ENCODE measurements at regions not wholly inside any gene's neighbourhood (a gene's known extent, or its start where the extent isn't known, plus 50 kb on each side); places are given as distances from the start of the nearest gene placed in this dataset.
A peak's percentile ranks its signal among the peaks of the same experiment; 100 is the strongest.

- Histone ChIP-seq H3K36me3 (ENCODE audit: control insufficient read depth, insufficient read depth, low read length) (no peaks in the 10 kb centered on the region), H3K4me3 (no peak overlapping the region), H3K9ac (ENCODE audit: insufficient read depth in 1 of 2, low read depth in 2 of 2, low read length in 2 of 2) (no peak overlapping the region; a peak in 1 of 4 replicates), H3K4me2 (ENCODE audit: insufficient read depth, low read length) (no peak overlapping the region), H2AFZ (ENCODE audit: low read depth, low read length) (no peak overlapping the region), H3K27me3 (ENCODE audit: control insufficient read depth in 2 of 2, insufficient read depth in 2 of 2, low read length in 2 of 2) (peaks cover 6 to 31% of the 10 kb centered on the region in 2 experiments; a peak in 4 of 5 replicates), H3K27ac (ENCODE audit: extremely low read depth, low read depth, low read length) (no peak overlapping the region), H3K79me2 (ENCODE audit: control insufficient read depth, insufficient read depth, low read length) (no peaks in the 10 kb centered on the region), H4K20me1 (replicated peaks; ENCODE audit: control insufficient read depth, insufficient read depth, low read length) (no peaks in the 10 kb centered on the region), H3K9me3 (replicated peaks; ENCODE audit: control insufficient read depth, insufficient read depth, low read depth, low read length) (no peaks in the 10 kb centered on the region), H3K9me1 (ENCODE audit: control insufficient read depth, insufficient read depth, low read length) (no peaks in the 10 kb centered on the region), H3K4me1 (replicated peaks in 1 of 2; ENCODE audit: control insufficient read depth in 2 of 2, insufficient read depth in 2 of 2, low read length in 2 of 2) (peaks cover 6 to 9% of the 10 kb centered on the region in 2 experiments; a peak in 4 of 5 replicates)
- no TSS peak for BruUV-seq (replicated peaks)
- ChIA-PET CTCF (ENCODE audit: low intra/inter-chr PET ratio) (no interaction called here), POLR2A (no interaction called here)
- intact Hi-C loops (cut with micrococcal nuclease) (no loop called here), in situ Hi-C loops (cut with MboI) (no loop called here)
- FAIRE-seq (no peak), DNase-seq (ENCODE audit: extremely low read depth in 1 of 4, low spot score in 3 of 4) (no peak), ATAC-seq (no peak; the same call in 2 of the 3 replicates)
- TF ChIP-seq E2F5 (CRISPR knock-in tag; IDR thresholded peaks at IDR 0.05) (no peak), MXI1 (IDR thresholded peaks at IDR 0.05; ENCODE audit: low read depth, low read length) (no peak), SRSF1 (IDR thresholded peaks at IDR 0.05; ENCODE audit: low read depth, low read length) (no peak), NRF1 (conservative IDR thresholded peaks at IDR 0.05 in 1 of 2, IDR thresholded peaks at IDR 0.05 in 1 of 2) (0 out of 4 replicates have a peak, but pooled peaks of 1 of the 2 experiments have one; percentile 16), L3MBTL2 (IDR thresholded peaks at IDR 0.05) (no peak)
- 35% methylated on average over 15 of the region's 16 CpGs for WGBS (ENCODE audit: insufficient coverage, low coverage, missing lambda C conversion rate)
Observed at GRCh38 chr2:121887513-121888188, 132.2 kb downstream of the TSN start.
